RWPE1 (cell line): ENCODE measurements at regions not wholly inside any gene's neighbourhood (a gene's known extent, or its start where the extent isn't known, plus 50 kb on each side); places are given as distances from the start of the nearest gene placed in this dataset.

Experiments used
- CTCF ChIA-PET: fragments of 350-600 bp; sonication (Branson Sonifier 250); formaldehyde crosslinking; extraction: SDS; loops from one replicate; lab custom pipeline; 2021; lab: Yijun Ruan, JAX
- POLR2A ChIA-PET: fragments of 400-600 bp; formaldehyde crosslinking; extraction: SDS; loops from one replicate; lab custom pipeline; 2020; ENCODE audit warnings: antibody characterized with exemption; ENCODE audit not compliant: low non-redundant PET; lab: Yijun Ruan, JAX
- DNase-seq: peaks from one replicate; pipeline ENCODE4 v3.0.0; 2012; ENCODE audit warnings: low spot score
- H3K27ac ChIP-seq: fragments of 450-650 bp; 2 replicates; pipeline ENCODE4 v1.5.1; 2017
- TF ChIP-seq, protein P1 (sequence below): fragments of 450-650 bp; conservative IDR thresholded peaks from 2 replicates; pipeline ENCODE4 v1.5.1; 2017; ENCODE audit warnings: low read depth, mild to moderate bottlenecking

DNA sequence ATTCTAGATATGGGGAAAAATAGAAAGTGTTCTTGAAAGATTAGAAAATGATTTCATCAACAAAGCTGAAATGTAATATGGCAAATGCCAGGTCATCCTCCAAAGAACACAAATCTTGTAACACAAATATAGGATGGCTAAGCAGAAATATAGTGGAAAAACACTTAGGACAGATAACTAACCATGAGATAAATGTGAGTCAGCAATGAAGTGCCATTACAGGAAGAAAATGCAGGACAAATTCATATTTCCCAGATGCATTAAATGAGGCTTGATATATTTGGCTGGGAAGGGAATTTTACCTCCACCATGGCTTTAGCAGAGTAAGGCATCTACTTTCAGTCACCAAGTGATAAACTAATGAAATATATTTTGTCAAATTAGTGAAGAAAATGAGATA is 92.8 kb upstream of the SEMA6D start:
- ChIA-PET CTCF (interaction anchor here (0.7 kb wide), 1 partner anchor 135 kb away, joined by 4 read pairs; no protein-coding TSS in a partner anchor), POLR2A (no interaction called here)
- DNase-seq, result no peak
- no peak overlapping the region for H3K27ac ChIP-seq
- TF ChIP-seq, protein P1, sequence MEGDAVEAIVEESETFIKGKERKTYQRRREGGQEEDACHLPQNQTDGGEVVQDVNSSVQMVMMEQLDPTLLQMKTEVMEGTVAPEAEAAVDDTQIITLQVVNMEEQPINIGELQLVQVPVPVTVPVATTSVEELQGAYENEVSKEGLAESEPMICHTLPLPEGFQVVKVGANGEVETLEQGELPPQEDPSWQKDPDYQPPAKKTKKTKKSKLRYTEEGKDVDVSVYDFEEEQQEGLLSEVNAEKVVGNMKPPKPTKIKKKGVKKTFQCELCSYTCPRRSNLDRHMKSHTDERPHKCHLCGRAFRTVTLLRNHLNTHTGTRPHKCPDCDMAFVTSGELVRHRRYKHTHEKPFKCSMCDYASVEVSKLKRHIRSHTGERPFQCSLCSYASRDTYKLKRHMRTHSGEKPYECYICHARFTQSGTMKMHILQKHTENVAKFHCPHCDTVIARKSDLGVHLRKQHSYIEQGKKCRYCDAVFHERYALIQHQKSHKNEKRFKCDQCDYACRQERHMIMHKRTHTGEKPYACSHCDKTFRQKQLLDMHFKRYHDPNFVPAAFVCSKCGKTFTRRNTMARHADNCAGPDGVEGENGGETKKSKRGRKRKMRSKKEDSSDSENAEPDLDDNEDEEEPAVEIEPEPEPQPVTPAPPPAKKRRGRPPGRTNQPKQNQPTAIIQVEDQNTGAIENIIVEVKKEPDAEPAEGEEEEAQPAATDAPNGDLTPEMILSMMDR, result no peak

DNA sequence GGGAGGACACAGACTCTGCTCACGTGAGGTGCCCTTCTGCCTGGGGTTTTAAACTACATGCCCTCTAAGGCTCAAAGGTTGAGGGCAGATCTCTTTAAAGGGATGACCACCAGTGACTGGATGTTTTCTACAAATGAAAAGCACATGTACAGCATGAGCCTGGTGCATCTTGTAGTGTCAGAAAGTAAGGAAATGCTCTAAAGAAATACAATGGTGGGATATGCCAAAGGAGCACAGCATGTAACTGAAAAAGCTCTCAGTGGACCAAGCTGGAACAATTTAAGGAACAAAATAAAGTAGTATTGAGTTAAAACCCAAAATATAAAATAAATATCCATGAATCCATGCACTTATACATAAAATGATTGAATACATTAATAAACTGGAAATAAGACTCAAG is 78.3 kb upstream of the SEMA6D start:
- TF ChIP-seq, protein P1, result no peak
- POLR2A ChIA-PET, result no interaction called here
- no peak overlapping the region for H3K27ac ChIP-seq
- no peak for DNase-seq
- CTCF ChIA-PET, result interaction anchor here (0.9 kb wide), 1 partner anchor 37 kb away, joined by 4 read pairs; no protein-coding TSS in a partner anchor

DNA sequence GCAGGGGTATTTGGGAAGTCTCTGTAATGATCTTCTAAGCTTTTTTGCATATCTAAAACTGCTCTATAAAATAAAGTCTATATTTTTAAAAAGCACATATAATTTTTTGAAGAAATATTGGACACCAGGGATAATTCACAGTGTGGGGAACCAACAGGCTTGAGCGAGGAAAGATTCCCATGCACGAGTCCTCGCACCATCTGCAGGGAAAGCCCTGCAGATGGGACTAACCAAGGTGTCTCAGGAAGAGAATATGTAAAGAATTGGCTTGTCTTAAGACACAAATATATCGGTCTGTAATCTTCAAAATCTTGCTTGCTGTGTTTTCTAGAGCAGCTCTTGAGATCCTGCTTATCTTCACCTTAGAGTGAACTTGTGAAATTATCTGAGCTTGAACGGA is 77.2 kb upstream of the SEMA6D start:
- no peak overlapping the region for H3K27ac ChIP-seq
- TF ChIP-seq, protein P1, result no peak
- DNase-seq, result no peak
- ChIA-PET POLR2A (no interaction called here), CTCF (interaction anchor here (0.9 kb wide), 1 partner anchor 38 kb away, joined by 4 read pairs; no protein-coding TSS in a partner anchor)

DNA sequence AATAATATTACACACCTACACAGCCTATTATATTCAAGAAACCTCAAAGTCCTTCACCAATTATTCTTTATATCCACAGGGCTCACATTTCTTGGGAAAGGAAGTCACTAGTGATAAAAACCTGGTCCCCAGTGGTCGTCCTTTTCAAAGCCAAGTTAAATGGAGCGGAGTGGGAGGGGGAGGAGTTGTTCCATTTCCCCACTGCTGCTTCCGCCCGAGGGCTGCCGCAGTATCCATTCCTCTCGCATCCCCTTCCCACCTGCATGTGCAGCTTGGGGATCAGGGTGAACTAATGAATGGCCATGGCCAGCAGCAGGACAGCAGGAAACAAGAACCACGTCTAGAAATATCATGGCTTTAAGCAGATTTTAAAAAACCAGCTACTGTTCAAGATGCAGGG is 76.4 kb upstream of the SEMA6D start:
- POLR2A ChIA-PET, result no interaction called here
- DNase-seq, result no peak
- TF ChIP-seq, protein P1, result no peak
- CTCF ChIA-PET, result no interaction called here
- no peak overlapping the region for H3K27ac ChIP-seq

DNA sequence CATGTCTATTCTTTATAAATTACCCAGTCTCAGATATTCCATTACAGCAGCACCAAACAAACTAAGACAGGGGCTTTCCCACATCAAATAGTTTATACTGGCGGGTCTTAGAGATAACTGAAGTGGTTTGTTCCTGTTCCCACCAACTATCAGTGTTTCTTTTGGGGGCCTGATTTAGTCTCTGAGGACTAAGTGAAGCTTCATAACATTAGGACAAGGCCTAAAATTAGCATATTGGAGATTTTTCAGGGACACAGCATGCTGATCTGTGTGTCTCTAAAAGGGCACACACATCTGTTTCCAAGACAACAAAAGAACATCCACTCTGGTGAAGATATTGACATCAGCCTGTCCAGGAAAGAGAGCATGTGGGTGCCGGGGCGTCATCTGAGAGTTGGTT is 72.6 kb upstream of the SEMA6D start:
- TF ChIP-seq, protein P1, result no peak
- ChIA-PET POLR2A (no interaction called here), CTCF (no interaction called here)
- no peak overlapping the region for H3K27ac ChIP-seq
- DNase-seq, result no peak

DNA sequence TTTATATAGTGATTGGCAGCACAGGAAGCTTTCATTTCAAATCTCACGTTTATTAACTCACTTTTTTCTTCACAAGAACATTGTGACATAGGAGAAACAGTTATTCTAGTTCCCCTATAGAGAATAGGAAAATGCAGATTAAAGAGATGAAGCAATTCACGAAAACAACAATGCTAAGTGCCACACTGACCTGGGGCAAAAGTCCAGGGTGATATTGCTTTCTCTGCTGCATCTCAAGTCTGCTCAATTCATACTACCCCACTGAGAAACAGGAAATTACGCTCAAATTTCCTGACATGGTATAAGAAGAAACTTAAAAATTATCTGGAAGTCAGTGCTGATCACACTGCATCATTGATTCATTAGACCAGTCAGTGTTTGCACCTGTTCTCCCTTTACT is 66.7 kb upstream of the SEMA6D start:
- no peak overlapping the region for H3K27ac ChIP-seq
- TF ChIP-seq, protein P1, result no peak
- no peak for DNase-seq
- ChIA-PET CTCF (no interaction called here), POLR2A (no interaction called here)
